ENCODE measurements at regions not wholly inside any gene's neighbourhood (a gene's known extent, or its start where the extent isn't known, plus 50 kb on each side); places are given as distances from the start of the nearest gene placed in this dataset.

DNA sequence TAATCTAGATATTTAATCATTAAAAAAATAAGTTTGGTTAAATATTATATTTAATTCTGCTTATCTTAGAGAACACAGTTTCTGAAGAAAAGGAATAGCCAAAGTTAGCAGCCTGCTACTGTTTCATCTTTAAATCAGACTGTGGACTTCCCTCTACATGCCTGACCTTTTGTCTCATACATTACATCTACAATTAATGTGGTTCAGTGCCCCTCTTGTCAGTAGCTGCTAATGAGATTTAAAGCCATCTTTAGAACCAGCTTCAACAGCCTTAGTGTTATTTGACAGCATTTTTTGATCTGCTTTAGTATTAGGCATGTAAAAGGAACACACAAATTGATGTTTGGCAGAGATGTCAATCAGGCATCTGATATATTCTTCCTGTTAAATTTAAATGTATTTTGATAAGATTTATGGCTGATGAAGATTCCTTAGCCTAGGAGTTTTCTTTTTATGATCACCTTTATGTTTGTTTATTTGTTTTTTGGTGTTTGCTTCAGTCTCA lies 1925.8 kb upstream of the PRR20A start:
- Histone ChIP-seq H3K4me3 (no peak overlapping the region), H3K9me3 (no peaks in the 10 kb centered on the region), H3K36me3 (no peaks in the 10 kb centered on the region), H3K4me1 (no peaks in the 10 kb centered on the region), H3K27ac (no peak overlapping the region), H3K27me3 (no peaks in the 10 kb centered on the region)
- no peak for DNase-seq
- intact Hi-C loops (cut with DNase I): no loop called here
- TF ChIP-seq, protein P1, sequence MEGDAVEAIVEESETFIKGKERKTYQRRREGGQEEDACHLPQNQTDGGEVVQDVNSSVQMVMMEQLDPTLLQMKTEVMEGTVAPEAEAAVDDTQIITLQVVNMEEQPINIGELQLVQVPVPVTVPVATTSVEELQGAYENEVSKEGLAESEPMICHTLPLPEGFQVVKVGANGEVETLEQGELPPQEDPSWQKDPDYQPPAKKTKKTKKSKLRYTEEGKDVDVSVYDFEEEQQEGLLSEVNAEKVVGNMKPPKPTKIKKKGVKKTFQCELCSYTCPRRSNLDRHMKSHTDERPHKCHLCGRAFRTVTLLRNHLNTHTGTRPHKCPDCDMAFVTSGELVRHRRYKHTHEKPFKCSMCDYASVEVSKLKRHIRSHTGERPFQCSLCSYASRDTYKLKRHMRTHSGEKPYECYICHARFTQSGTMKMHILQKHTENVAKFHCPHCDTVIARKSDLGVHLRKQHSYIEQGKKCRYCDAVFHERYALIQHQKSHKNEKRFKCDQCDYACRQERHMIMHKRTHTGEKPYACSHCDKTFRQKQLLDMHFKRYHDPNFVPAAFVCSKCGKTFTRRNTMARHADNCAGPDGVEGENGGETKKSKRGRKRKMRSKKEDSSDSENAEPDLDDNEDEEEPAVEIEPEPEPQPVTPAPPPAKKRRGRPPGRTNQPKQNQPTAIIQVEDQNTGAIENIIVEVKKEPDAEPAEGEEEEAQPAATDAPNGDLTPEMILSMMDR (IDR thresholded peaks at IDR 0.05): no peak
- no peak for TF ChIP-seq POLR2AphosphoS5 (IDR thresholded peaks at IDR 0.05)
- TF ChIP-seq POLR2A (IDR thresholded peaks at IDR 0.05): no peak
- TF ChIP-seq EP300 (IDR thresholded peaks at IDR 0.05): no peak

DNA sequence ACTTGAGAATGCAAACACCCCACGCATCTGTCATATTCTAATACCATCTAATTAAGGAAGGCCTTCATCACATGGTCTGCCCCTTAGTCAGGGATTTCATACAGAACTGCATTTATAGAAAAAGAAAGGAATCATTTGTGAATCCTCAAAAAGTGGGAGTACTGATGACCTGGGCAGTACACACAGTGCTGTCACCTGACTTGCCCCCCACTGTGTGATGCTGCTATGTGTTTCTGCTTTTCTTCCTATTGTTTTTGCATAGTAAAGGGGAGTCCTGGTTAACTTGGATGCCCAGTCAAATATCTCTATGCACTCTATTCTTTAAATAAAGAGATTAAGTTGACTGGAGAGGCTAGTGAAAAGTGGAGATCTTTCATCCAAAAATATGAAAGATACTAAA lies 1921.2 kb upstream of the PRR20A start:
- no peak for DNase-seq
- intact Hi-C loops (cut with DNase I): no loop called here
- Histone ChIP-seq H3K27me3 (no peaks in the 10 kb centered on the region), H3K4me3 (no peak overlapping the region), H3K4me1 (no peaks in the 10 kb centered on the region), H3K9me3 (no peaks in the 10 kb centered on the region), H3K36me3 (no peaks in the 10 kb centered on the region), H3K27ac (no peak overlapping the region)
- TF ChIP-seq EP300 (IDR thresholded peaks at IDR 0.05) (no peak), POLR2AphosphoS5 (IDR thresholded peaks at IDR 0.05) (no peak), POLR2A (IDR thresholded peaks at IDR 0.05) (no peak)
- TF ChIP-seq, protein P1 (IDR thresholded peaks at IDR 0.05): no peak
- 81 to 84% methylated on average over 1 of the region's 1 CpG for WGBS, 2 donors

DNA sequence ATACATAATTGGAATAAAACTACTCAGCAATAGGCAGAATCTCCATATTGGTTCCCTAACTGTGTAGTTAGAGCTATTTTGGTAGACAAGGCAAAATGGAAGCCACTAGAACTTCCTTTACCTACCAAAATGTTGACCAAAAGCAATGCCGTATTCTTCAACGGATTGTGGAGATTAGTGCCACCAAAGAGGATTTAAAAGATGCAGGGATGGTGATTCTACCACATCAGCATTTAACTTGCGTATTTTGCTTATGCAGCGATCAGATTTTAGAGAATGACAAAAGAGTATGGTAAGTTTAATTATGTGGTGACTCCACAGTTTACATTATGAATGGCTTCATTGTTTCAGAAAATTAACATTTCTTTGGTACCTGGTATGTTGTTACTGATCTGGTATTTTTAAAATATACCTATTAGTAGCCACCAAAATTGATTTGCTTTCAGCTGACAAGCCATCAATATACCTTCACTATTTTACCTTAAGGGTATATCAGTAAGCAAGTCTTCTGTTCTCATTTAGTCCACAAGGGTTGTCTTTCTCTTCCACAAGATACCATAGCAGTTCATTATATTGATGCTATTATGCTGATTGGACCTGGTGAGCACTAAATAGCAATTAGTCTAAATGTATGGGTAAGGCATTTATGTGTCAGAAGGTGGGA lies 1910.7 kb upstream of the PRR20A start:
- intact Hi-C loops (cut with DNase I): no loop called here
- WGBS, 2 donors: 56 to 71% methylated on average over 4 of the region's 4 CpGs
- Histone ChIP-seq H3K4me1 (no peaks in the 10 kb centered on the region), H3K27ac (no peak overlapping the region), H3K4me3 (no peak overlapping the region), H3K36me3 (no peaks in the 10 kb centered on the region), H3K27me3 (no peaks in the 10 kb centered on the region), H3K9me3 (no peaks in the 10 kb centered on the region)
- no peak for DNase-seq
- no peak for TF ChIP-seq POLR2AphosphoS5 (IDR thresholded peaks at IDR 0.05)
- TF ChIP-seq, protein P1 (IDR thresholded peaks at IDR 0.05): no peak
- TF ChIP-seq POLR2A (IDR thresholded peaks at IDR 0.05): no peak
- TF ChIP-seq EP300 (IDR thresholded peaks at IDR 0.05): no peak

DNA sequence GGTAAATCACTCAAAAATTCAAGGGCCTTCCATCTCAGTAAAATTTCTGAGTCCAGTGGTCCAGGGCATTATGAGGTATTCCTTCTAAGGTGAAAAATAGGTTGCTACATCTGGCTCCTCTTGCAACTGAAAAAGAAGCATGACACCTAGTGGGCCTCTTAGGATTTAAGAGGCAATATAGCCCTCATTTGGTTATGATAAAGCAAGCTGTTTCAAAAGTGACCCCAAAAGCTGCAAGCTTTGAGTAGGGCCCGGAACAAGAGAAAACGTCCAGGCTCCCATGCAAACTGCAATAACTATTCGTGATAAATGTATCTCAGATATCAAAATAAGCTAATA lies 1910.2 kb upstream of the PRR20A start:
- Histone ChIP-seq H3K9me3 (no peaks in the 10 kb centered on the region), H3K27ac (no peak overlapping the region), H3K4me3 (no peak overlapping the region), H3K36me3 (no peaks in the 10 kb centered on the region), H3K27me3 (no peaks in the 10 kb centered on the region), H3K4me1 (no peaks in the 10 kb centered on the region)
- no peak for DNase-seq
- WGBS, 2 donors: 73 to 77% methylated on average over 3 of the region's 3 CpGs
- intact Hi-C loops (cut with DNase I): no loop called here
- no peak for TF ChIP-seq POLR2A (IDR thresholded peaks at IDR 0.05)

DNA sequence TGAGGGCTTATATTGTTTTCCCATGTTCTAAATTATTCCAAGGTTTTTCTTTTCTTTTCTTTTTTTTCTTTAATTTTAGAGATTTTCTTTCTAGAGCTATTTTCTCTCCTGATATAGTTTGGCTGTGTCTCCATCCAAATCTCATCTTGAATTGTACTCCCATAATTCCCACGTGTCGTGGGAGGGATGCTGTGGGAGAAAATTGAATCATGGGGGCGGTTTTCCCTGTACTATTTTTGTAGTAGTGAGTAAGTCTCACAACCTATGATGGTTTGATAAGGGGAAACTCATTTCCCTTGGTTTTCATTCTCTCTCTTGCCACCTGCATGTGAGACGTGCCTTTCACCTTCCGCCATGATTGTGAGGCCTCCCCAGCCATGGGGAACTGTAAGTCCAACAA lies 1906.4 kb upstream of the PRR20A start:
- H3K27ac ChIP-seq: no peak overlapping the region
- intact Hi-C loops (cut with DNase I): no loop called here
- no peaks in the 10 kb centered on the region for H3K27me3 ChIP-seq
- H3K4me3 ChIP-seq: no peak overlapping the region
- H3K9me3 ChIP-seq: no peaks in the 10 kb centered on the region
- no peaks in the 10 kb centered on the region for H3K36me3 ChIP-seq
- H3K4me1 ChIP-seq: no peaks in the 10 kb centered on the region
- DNase-seq: no peak
- TF ChIP-seq POLR2A (IDR thresholded peaks at IDR 0.05) (no peak), POLR2AphosphoS5 (IDR thresholded peaks at IDR 0.05) (no peak), EP300 (IDR thresholded peaks at IDR 0.05) (no peak)
- TF ChIP-seq, protein P1 (IDR thresholded peaks at IDR 0.05): no peak
- 72 to 88% methylated on average over 5 of the region's 5 CpGs for WGBS, 2 donors

Measured in sigmoid colon (tissue), 6 donors.